Parathyroid adenoma (tissue), 2 donors: ENCODE measurements at regions not wholly inside any gene's neighbourhood (a gene's known extent, or its start where the extent isn't known, plus 50 kb on each side); places are given as distances from the start of the nearest gene placed in this dataset.

ENCODE experiments used
- H2AFZ ChIP-seq: fragments of 300-600 bp; sonication (generic); one replicate; pipeline ENCODE4 v1.7.0; 2017; ENCODE audit warnings: antibody characterized with exemption, mild to moderate bottlenecking
- H3K27ac ChIP-seq: fragments of 300-600 bp; sonication (generic); one replicate; pipeline ENCODE4 v1.7.0; 2017
- H3K27me3 ChIP-seq: fragments of 300-600 bp; sonication (generic); one replicate; pipeline ENCODE4 v1.7.0; 2017; ENCODE audit warnings: low read length; ENCODE audit not compliant: control insufficient read depth, insufficient read depth
- H3K36me3 ChIP-seq: fragments of 300-600 bp; sonication (generic); one replicate; pipeline ENCODE4 v1.7.0; 2017; ENCODE audit warnings: low read length; ENCODE audit not compliant: control insufficient read depth, insufficient read depth
- H3K4me1 ChIP-seq: fragments of 300-600 bp; sonication (generic); one replicate; pipeline ENCODE4 v1.7.0; 2017; ENCODE audit warnings: control low read depth
- H3K4me2 ChIP-seq: fragments of 300-600 bp; sonication (generic); one replicate; pipeline ENCODE4 v1.7.0; 2017; ENCODE audit warnings: low read length
- H3K4me3 ChIP-seq: fragments of 300-600 bp; sonication (generic); one replicate; pipeline ENCODE4 v1.7.0; 2017; ENCODE audit warnings: low read depth, low read length
- H3K79me2 ChIP-seq: fragments of 300-600 bp; sonication (generic); one replicate; pipeline ENCODE4 v1.7.0; 2017; ENCODE audit warnings: control low read depth
- H3K9ac ChIP-seq: fragments of 300-600 bp; sonication (generic); one replicate; pipeline ENCODE4 v1.7.0; 2017; ENCODE audit warnings: mild to moderate bottlenecking
- H3K9me3 ChIP-seq: fragments of 300-600 bp; sonication (generic); one replicate; pipeline ENCODE4 v1.7.0; 2017; ENCODE audit warnings: low read length; ENCODE audit not compliant: control insufficient read depth
- TF ChIP-seq, protein P1 (sequence below): fragments of 300-600 bp; sonication (generic); IDR thresholded peaks from one replicate; pipeline ENCODE4 v1.7.0; 2017; ENCODE audit warnings: antibody characterized with exemption, mild to moderate bottlenecking
- donor health status: primary hyperparathyroidism.

DNA sequence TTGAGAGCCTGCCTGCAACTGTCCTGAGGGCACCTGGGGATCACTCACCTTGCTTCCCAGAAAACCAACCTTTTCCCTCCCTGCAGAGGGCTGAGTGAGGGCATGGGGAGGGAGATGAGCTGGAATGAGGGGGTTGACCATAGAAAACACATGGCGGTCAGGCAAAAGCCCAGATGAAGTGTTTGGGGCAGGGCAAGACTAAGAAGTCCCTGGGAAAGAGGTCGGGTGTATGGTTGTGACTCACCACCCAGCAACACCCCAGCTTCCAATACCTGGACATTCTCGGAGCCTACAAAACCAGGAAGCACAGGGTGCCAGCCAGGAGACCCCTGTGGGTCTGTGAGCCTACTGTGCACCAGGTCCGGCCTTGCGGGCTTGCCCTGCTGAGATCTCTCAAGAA lies 95.3 kb upstream of the ATP2B2 start:
- no peaks in the 10 kb centered on the region for H3K36me3 ChIP-seq
- no peaks in the 10 kb centered on the region for H3K9me3 ChIP-seq
- no peaks in the 10 kb centered on the region for H3K79me2 ChIP-seq
- no peak overlapping the region for H3K4me2 ChIP-seq
- no peaks in the 10 kb centered on the region for H3K4me1 ChIP-seq
- H3K9ac ChIP-seq, result no peak overlapping the region
- H2AFZ ChIP-seq, result no peak overlapping the region
- no peak overlapping the region for H3K4me3 ChIP-seq
- TF ChIP-seq, protein P1, sequence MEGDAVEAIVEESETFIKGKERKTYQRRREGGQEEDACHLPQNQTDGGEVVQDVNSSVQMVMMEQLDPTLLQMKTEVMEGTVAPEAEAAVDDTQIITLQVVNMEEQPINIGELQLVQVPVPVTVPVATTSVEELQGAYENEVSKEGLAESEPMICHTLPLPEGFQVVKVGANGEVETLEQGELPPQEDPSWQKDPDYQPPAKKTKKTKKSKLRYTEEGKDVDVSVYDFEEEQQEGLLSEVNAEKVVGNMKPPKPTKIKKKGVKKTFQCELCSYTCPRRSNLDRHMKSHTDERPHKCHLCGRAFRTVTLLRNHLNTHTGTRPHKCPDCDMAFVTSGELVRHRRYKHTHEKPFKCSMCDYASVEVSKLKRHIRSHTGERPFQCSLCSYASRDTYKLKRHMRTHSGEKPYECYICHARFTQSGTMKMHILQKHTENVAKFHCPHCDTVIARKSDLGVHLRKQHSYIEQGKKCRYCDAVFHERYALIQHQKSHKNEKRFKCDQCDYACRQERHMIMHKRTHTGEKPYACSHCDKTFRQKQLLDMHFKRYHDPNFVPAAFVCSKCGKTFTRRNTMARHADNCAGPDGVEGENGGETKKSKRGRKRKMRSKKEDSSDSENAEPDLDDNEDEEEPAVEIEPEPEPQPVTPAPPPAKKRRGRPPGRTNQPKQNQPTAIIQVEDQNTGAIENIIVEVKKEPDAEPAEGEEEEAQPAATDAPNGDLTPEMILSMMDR, result no peak
- no peak overlapping the region for H3K27ac ChIP-seq
- H3K27me3 ChIP-seq, result no peaks in the 10 kb centered on the region

DNA sequence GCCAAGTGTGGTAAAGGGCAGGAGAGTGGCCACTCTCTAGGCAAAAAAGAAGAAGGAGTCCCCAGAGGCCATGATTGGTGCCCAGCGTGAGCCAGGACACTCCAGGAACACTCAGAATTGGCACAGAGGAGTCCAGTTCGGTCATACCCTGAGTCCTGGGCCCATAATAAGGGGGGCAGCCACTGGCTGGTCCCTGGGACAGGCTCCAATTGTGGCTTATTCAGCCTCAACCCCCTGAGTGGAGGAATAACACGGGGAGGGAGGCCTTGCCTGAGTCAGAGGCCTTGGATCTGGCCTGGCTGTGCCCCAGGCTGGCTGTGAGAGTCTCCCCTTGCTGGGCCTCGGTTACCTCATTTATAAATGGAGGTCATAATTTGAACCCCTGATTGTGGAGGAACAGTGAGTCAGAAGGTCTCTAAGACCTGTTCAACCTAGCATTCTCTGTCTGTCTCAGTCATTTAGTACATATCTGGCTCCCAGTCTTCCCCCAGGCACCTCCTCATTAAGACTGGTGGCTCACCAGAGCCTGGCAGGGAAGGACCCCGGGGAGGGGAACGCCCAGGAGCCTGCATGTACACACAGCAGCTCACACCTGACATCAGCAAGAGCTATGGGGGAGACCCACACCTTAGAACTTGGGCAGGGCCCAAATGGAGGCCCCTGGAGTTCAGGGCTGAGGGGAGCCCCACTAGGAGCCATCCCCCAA lies 95.9 kb upstream of the ATP2B2 start:
- H3K9ac ChIP-seq, result no peak overlapping the region
- no peak overlapping the region for H3K4me3 ChIP-seq
- H3K9me3 ChIP-seq, result no peaks in the 10 kb centered on the region
- no peak overlapping the region for H3K4me2 ChIP-seq
- no peaks in the 10 kb centered on the region for H3K27me3 ChIP-seq
- no peak overlapping the region for H2AFZ ChIP-seq
- H3K27ac ChIP-seq, result no peak overlapping the region
- no peaks in the 10 kb centered on the region for H3K4me1 ChIP-seq
- TF ChIP-seq, protein P1, result no peak
- H3K36me3 ChIP-seq, result no peaks in the 10 kb centered on the region
- H3K79me2 ChIP-seq, result no peaks in the 10 kb centered on the region

DNA sequence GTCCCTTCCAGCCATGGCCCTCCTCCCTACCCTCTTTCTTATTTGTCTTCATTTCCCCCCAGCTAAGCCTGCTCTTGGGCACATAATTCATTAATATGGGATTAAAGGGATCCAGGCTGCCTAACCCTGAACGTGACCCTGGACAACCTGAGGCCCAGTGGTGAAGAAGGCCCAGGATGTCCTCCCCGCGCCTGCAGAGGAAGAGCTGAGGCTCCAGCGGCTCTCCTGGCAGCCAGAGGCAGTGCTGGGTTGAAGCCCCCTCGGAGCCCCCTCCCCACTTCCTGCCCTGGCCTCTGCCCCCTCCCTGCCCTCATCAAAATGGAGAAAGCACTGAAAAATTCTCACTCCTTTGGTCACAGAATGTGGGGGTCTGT lies 96.5 kb upstream of the ATP2B2 start:
- Histone ChIP-seq H3K36me3 (no peaks in the 10 kb centered on the region), H3K79me2 (no peaks in the 10 kb centered on the region), H3K9me3 (no peaks in the 10 kb centered on the region), H3K4me3 (no peak overlapping the region), H3K27me3 (no peaks in the 10 kb centered on the region), H3K4me2 (no peak overlapping the region), H3K27ac (no peak overlapping the region), H2AFZ (no peak overlapping the region), H3K9ac (no peak overlapping the region), H3K4me1 (no peaks in the 10 kb centered on the region)
- TF ChIP-seq, protein P1, result no peak

DNA sequence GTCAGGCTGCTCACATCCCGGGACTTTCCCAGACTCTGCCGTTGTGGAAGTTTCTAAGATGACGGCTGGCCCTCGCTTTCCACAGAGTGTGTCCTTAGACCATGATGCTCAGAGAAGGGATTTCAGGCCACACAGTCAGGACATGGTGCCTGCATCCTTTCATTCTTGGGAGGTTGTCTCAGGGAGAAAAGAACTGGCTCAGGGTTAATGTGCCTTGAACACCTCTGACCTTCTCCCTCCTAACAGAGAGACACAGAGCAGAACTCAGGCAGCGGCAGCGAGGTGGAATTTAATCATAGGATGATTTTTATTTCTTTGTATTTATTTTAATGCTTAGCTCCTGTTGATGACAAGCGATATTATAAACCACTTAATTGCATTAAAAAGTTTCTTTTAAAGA lies 96.9 kb upstream of the ATP2B2 start:
- H3K36me3 ChIP-seq, result no peaks in the 10 kb centered on the region
- no peak overlapping the region for H2AFZ ChIP-seq
- no peak overlapping the region for H3K4me2 ChIP-seq
- no peak overlapping the region for H3K27ac ChIP-seq
- no peak overlapping the region for H3K4me3 ChIP-seq
- no peaks in the 10 kb centered on the region for H3K27me3 ChIP-seq
- H3K79me2 ChIP-seq, result no peaks in the 10 kb centered on the region
- TF ChIP-seq, protein P1, result no peak
- H3K4me1 ChIP-seq, result no peaks in the 10 kb centered on the region
- no peaks in the 10 kb centered on the region for H3K9me3 ChIP-seq
- no peak overlapping the region for H3K9ac ChIP-seq
